ENCODE measurements at regions not wholly inside any gene's neighbourhood (a gene's known extent, or its start where the extent isn't known, plus 50 kb on each side); places are given as distances from the start of the nearest gene placed in this dataset.
"Not testable (repeated sequence)": the region's sequence is repeated elsewhere in the genome, so short reads cannot be mapped to it uniquely, and the experiment has no call there.

GRCh38 chr6:6873778-6874177 lies 234.0 kb upstream of the RREB1 start:
- DNase-seq, result no peak

DNA sequence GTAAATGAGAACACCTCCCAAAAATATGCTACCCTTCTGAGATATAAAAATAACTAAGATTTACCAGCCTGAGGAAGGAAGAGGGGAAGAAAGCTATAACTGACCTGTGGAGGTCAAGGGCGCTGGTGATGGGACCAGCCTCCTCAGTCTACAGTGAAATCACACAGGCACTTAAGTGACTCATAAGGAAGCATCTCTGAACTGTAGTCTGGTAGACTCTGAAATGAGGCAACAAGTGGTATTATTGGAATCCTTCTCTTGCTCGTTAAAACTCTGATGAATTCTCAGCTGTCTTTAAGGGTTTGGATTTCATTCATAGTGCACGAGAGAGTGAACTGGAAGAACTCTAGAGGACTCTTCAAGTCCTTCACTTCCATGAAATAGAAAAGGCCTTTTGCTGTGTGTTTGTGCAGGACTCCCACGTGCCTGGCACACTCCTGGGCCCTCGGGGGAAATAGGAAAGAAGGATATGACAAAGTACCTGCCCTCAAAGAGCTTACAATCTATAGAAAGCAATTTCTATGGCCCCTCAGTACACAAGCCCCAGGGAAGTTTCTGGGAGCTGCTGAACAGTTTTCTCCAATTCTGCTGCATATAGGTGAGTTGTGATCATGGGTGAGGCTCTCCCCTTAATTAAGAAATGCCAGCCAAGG lies 231.8 kb upstream of the RREB1 start:
- peak in 1 of 2 donors; percentile 14 for DNase-seq

DNA sequence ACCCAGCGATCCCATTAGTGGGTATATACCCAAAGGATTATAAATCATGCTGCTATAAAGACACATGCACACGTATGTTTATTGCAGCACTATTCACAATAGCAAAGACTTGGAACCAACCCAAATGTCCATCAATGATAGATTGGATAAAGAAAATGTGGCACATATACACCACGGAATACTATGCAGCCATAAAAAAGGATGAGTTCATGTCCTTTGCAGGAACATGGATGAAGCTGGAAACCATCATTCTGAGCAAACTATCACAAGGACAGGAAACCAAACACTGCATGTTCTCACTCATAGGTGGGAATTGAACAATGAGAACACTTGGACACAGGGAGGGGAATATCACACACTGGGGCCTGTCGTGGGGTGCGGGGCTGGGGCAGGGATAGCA lies 230.0 kb upstream of the RREB1 start:
- not testable (repeated sequence) for DNase-seq

DNA sequence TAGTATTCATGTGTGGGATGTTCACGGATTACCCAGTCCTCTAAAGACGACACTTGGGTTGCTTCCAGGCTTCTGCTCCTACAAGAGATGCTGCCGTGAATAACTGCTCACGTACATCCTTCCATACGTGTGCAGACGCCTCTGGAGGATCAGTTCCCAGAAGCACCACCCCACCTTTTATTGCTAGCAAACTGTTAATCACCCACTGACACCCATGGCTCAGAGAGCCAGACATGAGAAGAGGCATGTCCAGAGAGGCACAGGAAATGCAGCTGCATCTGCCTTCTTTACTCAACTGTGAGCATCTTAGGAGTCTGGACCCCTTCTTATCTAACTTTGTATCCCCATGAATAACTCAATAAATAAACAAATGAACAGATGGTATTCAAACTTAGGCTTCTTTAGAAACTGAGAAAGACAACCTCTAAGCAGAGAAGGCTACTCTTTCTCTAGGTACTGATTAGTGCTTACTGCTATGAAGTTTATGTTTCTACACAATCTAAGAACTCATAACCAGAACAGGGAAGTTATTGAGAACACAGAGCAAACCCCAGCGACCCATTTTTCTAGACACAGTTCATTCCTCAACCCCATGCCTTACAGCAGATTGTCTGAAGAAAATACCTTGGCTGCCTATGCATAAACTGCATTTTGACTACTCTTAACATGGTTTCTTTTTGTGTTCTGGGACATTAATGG lies 228.7 kb upstream of the RREB1 start:
- no peak for DNase-seq

DNA sequence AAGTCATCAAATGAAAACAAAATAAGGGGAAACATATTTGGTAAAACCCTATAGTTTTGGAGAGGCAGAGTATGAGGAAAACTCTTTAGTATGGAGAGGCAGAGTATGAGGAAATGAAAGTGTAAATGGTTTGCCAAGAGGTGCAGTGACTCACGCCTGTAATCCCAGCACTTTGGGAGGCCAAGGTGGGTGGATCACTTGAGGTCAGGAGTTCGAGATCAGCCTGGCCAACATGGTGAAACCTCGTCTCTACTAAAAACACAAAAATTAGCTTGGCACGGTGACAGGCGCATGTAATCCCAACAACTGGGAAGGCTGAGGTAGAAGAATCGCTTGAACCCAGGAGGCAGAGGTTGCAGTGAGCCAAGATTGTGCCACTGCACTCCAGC lies 228.2 kb upstream of the RREB1 start:
- peak in 1 of 2 donors; percentile 18 for DNase-seq

GRCh38 chr6:6880745-6881437 lies 226.9 kb upstream of the RREB1 start:
- no peak for DNase-seq

DNA sequence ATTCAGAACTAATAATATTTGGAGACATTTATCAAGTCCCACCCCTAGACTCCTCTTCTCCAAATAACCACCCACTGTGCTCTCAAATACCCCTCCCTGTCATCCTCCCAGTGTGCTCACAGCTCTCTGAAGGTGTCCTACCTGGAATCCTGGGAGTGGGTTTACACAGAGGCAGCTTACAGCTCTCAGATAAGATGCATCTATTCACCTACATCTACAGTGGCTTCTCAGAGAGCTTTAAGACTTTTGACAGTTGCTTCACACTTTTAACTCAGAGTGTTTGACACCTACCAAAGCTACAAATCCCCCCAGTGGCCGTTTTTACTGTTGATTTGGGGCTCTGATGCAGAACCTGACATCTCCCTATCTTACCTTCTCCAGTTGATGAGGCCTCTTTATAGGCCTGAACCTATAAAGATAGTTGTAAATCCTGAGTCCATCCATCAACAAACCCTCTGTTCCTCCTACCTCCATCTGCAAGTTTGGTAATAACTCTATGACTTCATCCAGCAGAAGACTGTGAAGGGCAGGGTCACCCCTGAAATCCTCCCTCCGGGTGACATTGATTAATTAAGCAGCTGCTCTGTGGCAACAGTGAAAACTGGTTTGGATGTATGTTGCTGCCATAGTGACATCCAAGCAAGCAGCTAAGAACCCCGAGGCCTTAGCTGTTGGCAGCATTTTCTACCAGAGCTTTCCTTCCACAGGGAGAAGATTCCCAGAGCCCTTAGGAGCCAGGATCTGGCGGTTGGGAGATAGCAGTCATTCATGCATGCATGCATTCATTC lies 226.1 kb upstream of the RREB1 start:
- DNase-seq, result no peak

DNA sequence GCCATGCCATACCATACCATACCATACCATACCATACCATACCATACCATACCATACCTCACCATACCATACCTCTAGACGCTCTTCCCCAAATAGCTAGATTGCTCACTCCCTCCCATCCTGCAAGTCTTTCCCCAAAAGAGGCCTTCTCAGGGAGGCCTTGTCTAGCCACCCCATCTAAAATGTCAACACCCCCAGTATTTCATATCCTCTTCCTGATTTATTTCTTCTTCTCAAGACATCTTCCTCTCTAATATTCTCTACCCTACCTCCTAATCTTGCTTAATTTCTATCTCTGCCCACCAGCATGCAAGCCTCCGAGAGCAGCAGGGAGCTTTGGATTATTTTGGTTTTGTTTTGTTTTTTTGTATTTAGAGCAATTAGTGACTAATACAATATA lies 225.2 kb upstream of the RREB1 start:
- DNase-seq, result no peak

DNA sequence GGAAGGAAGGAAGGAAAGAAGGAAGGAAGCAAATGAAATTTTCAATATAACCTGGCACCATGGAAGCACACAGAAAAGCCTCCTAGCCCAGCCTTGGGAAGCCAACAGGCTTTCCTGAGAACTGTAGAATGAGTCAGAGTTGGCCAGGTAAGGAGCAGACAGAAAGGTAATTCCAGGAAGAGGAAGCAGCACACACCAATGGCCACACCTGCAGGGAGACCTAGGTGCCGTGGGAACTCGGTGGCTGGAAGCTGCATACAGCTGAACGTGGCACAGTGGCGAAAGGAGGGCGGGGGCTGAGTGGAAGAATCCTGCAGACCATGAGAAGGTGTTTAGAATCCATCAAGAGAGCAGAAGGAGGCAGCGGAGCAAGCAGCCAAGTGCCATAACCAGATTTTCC lies 224.8 kb upstream of the RREB1 start:
- no peak for DNase-seq

DNA sequence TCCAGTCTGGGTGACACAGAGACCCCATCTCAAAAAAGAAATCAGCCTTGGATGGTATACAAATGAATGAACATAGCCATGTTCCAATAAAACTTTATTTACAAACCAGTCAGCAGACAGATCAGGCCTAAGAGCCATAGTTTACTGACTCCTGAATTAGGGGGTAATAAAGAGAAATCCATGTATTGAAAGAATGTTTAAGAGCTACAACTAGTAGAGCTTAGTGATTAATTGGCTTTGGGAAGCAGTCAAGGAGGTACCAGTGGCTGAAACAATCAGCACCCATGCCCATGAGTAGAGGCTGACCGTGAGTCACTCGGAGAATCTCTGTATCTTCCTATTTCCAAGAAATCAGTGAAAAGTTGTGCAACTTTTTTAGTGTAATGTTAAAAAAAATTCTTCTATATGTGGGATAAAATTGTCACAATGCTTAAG lies 223.6 kb upstream of the RREB1 start:
- DNase-seq, result peak in 1 of 2 donors; percentile 44

GRCh38 chr6:6884916-6885315 lies 222.8 kb upstream of the RREB1 start:
- no peak for DNase-seq

DNA sequence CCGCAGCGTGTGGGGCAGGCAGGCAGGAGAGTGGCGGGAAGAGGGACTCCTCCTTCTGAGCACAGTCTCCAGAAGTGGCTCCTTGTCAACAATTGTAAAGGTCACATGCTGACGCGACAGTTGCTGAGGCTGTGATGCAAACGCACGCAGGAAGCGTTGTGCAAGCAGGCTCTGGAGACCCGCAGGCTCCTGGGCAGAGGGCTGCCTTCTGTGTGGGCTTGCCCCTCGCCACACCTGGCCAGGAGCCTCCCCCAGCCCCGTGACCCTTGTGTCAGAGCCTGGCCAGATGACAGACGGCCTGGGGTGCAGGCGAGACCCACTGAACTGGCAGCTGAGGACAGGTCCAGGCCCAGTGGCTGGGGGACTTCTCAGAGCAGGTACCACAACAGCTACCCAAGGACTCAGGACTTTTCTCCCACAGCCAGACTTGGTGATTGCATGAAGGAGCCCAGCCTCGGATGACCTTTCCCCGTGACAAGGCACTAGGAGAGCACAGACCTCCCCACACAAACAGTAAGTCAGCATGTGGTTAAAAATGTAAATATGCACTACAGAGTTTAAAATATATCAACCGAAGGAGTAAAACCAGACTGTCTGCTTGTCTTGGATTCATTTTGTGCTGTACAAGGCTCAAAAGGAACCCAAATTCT lies 222.1 kb upstream of the RREB1 start:
- peak; percentile 10 to 58 for DNase-seq

DNA sequence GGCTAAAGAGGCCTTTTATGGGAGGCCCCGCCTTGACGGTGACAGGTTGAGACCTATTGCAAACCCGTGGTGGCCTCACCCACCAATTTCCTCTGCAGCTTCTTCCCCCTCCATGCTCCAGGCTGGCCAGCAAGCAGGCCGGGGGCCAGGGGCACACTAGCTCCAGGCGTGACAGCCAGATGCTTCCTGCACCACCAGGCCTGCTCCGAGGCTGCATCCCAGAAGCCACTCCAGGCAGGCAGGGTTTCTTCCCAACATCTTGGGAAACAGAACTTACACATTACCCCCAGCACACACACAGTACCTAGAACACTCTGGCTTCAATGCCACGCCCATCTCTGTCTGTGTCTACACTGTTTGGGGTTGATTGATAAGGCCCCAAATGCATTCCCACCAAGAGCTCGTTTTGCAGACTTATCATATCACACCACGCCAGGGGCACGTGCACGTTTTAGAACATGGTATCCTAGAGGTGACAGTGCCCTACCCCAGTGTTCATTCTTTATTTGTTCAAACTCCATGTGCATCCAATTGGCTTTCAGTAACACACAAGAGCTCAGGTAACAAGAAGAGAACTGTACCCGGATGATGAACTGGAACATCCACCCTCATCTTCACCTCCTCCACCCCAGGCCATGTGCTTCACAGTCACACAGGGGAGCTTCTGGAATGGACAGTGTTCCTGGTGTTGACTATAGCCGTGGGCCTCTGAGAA lies 221.4 kb upstream of the RREB1 start:
- DNase-seq, result peak; percentile 9 to 22

DNA sequence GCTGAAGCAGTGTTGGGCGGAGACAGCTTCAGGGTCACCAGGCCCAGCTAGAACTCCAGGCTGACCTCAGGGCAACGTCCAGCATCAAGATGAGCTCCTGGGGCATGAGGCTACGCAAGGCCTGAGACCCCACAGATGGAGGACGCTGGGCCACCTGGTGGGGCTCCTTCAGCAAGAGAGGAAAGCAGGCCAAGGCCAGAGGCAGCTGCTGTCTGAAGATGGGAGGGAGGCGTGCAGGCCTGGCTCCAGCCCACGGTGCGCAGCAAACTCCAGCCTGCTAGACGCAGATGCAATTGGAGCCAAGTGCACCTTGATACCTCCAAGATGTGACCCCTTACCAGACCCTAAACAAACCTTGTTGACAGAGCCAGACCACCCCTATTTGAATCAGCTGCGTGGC lies 220.9 kb upstream of the RREB1 start:
- no peak for DNase-seq

GRCh38 chr6:6889601-6890000 lies 218.2 kb upstream of the RREB1 start:
- no peak for DNase-seq

- no peak for DNase-seq
Measured at GRCh38 chr6:6890400-6890858, 217.3 kb upstream of the RREB1 start.

GRCh38 chr6:6891125-6891721 lies 216.5 kb upstream of the RREB1 start:
- no peak for DNase-seq

DNA sequence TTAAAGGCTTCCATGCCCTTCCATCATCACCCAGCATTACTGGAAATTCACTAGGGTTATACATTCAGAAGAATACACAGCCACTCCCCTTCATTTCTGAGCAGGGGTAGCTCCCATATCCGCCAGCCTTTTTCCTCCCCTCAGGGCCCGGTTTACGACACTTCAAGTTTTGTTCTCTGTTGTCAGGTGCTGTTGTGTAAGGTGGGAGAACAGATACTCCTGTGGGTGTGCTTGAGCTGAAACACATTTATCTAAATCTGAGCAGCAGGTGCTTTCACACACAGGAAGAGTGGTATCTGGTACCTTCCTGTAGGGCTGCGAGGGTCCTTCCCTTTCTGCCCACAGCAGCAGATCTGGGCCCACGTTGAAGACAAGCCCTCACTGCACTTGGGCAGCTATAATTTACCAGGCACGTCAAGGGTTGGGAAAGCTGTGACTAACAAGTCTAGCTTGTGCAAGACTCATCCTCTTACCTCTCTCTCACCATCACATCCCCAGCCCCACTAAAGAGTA lies 215.8 kb upstream of the RREB1 start:
- DNase-seq, result no peak

DNA sequence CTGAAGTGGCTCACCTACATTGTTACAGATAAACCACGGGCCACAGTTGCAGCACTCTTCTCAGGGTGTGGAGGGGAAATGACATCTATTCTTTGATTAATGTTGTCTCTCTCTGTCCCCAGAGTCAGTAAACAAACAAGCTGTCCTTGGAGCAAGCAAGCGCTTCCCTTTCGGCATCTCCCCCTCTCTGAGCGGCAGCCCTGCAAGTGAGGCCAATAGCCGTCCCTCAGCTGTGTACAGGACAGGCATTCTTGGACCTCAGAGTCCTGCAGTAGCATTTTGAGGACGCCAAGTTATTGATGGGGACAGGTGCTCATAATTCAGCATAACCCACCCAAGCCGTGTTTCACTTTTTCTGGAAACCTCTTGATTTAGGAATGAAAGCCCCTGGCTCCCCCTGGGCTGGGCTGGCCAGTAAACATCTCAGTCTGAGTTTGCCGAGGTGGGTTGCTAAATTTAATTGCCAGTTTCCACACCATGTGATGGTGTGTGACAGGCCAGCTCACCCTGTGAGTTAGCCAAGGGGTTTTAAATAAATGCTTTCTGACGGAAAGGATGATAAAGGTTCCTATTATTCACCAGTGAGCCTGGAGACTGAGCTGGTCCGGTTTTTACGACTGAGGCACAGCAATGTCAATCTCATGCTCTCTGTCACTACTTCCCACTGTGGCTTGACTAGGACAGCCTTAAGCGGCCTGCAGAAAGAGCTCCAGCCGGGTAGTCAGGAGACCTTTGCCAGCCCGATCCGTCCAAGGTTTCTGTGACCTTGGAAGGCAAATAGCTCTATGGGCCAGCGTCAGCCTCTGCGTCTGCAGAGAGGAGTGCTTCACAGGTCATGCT lies 214.8 kb upstream of the RREB1 start:
- DNase-seq, result no peak

- no peak for DNase-seq
Measured at GRCh38 chr6:6893701-6894100, 214.1 kb upstream of the RREB1 start.

Data from CD4-positive, alpha-beta T cell treated with Interferon alpha-2 for 1 hour (primary cell).